ENCODE measurements at regions not wholly inside any gene's neighbourhood (a gene's known extent, or its start where the extent isn't known, plus 50 kb on each side); places are given as distances from the start of the nearest gene placed in this dataset.
"Not testable (repeated sequence)": the region's sequence is repeated elsewhere in the genome, so short reads cannot be mapped to it uniquely, and the experiment has no call there.

- not testable (repeated sequence) for DNase-seq
Measured at GRCh38 chr9:64016246-64016645, 1268.8 kb downstream of the FOXD4L5 start.

GRCh38 chr9:64015136-64015535 lies 1269.9 kb downstream of the FOXD4L5 start:
- DNase-seq = no peak

GRCh38 chr9:64014386-64015091 lies 1270.5 kb downstream of the FOXD4L5 start:
- DNase-seq = not testable (repeated sequence)

- DNase-seq = not testable (repeated sequence)
Measured at GRCh38 chr9:64013122-64013521, 1271.9 kb downstream of the FOXD4L5 start.

GRCh38 chr9:64012014-64012413 lies 1273.0 kb downstream of the FOXD4L5 start:
- DNase-seq = not testable (repeated sequence)

GRCh38 chr9:63979741-63980140 lies 1305.3 kb downstream of the FOXD4L5 start:
- DNase-seq = not testable (repeated sequence)
